ENCODE measurements at regions not wholly inside any gene's neighbourhood (a gene's known extent, or its start where the extent isn't known, plus 50 kb on each side); places are given as distances from the start of the nearest gene placed in this dataset.

GRCh38 chr4:136769717-136770116, 762.6 kb downstream of the PCDH18 start:
- no peaks in the 10 kb centered on the region for H3K27me3 Mint-ChIP-seq

GRCh38 chr4:136768925-136769275, 763.4 kb downstream of the PCDH18 start:
- no peak overlapping the region for H3K27ac Mint-ChIP-seq
- H3K4me1 Mint-ChIP-seq = peaks cover 0 to 4% (median 0%) of the 10 kb centered on the region in 4 donors
- ATAC-seq (ENCODE audit: low read depth in 2 of 2) (no peak), DNase-seq (no peak)
- Histone ChIP-seq H3K4me3 (ENCODE audit: low read depth, low read length) (no peak overlapping the region), H3K27me3 (ENCODE audit: control insufficient read depth, insufficient read depth, low read length) (no peaks in the 10 kb centered on the region), H3K9me3 (ENCODE audit: control insufficient read depth in 2 of 2, low read length in 2 of 2) (peaks cover 0 to 3% of the 10 kb centered on the region in 2 experiments), H3K36me3 (ENCODE audit: control insufficient read depth, insufficient read depth, low read length) (no peaks in the 10 kb centered on the region), H3K27ac (ENCODE audit: insufficient read depth, low read length, poor library complexity, severe bottlenecking) (no peak overlapping the region), H3K4me1 (ENCODE audit: control insufficient read depth, insufficient read depth, low read length, poor library complexity, severe bottlenecking) (no peaks in the 10 kb centered on the region)
- no peaks in the 10 kb centered on the region for H3K27me3 Mint-ChIP-seq
- peaks cover 0 to 21% (median 2%) of the 10 kb centered on the region in 7 donors for H3K9me3 Mint-ChIP-seq
- H3K4me3 Mint-ChIP-seq = no peak overlapping the region
- H3K36me3 Mint-ChIP-seq = no peaks in the 10 kb centered on the region

More at GRCh38 chr4:136769717-136770116, 762.6 kb downstream of the PCDH18 start:
- Histone ChIP-seq H3K36me3 (ENCODE audit: control insufficient read depth, insufficient read depth, low read length) (no peaks in the 10 kb centered on the region), H3K27me3 (ENCODE audit: control insufficient read depth, insufficient read depth, low read length) (no peaks in the 10 kb centered on the region), H3K27ac (ENCODE audit: insufficient read depth, low read length, poor library complexity, severe bottlenecking) (no peak overlapping the region), H3K4me1 (ENCODE audit: control insufficient read depth, insufficient read depth, low read length, poor library complexity, severe bottlenecking) (no peaks in the 10 kb centered on the region), H3K4me3 (ENCODE audit: low read depth, low read length) (no peak overlapping the region), H3K9me3 (ENCODE audit: control insufficient read depth in 2 of 2, low read length in 2 of 2) (peaks cover 0 to 3% of the 10 kb centered on the region in 2 experiments)
- Mint-ChIP-seq H3K4me1 (peaks cover 0 to 4% (median 0%) of the 10 kb centered on the region in 4 donors), H3K36me3 (no peaks in the 10 kb centered on the region), H3K4me3 (no peak overlapping the region), H3K27ac (no peak overlapping the region), H3K9me3 (peaks cover 0 to 17% (median 3%) of the 10 kb centered on the region in 7 donors)
- DNase-seq = no peak
- no peak for ATAC-seq (ENCODE audit: low read depth in 2 of 2)

- peaks cover 0 to 4% (median 0%) of the 10 kb centered on the region in 4 donors for H3K4me1 Mint-ChIP-seq
- no peaks in the 10 kb centered on the region for H3K36me3 Mint-ChIP-seq
- Histone ChIP-seq H3K27ac (ENCODE audit: insufficient read depth, low read length, poor library complexity, severe bottlenecking) (no peak overlapping the region), H3K4me3 (ENCODE audit: low read depth, low read length) (no peak overlapping the region), H3K9me3 (ENCODE audit: control insufficient read depth in 2 of 2, low read length in 2 of 2) (peaks cover 0 to 3% of the 10 kb centered on the region in 2 experiments), H3K36me3 (ENCODE audit: control insufficient read depth, insufficient read depth, low read length) (no peaks in the 10 kb centered on the region), H3K4me1 (ENCODE audit: control insufficient read depth, insufficient read depth, low read length, poor library complexity, severe bottlenecking) (no peaks in the 10 kb centered on the region), H3K27me3 (ENCODE audit: control insufficient read depth, insufficient read depth, low read length) (no peaks in the 10 kb centered on the region)
- no peaks in the 10 kb centered on the region for H3K27me3 Mint-ChIP-seq
- ATAC-seq (ENCODE audit: low read depth in 2 of 2) (no peak), DNase-seq (no peak)
- H3K4me3 Mint-ChIP-seq = no peak overlapping the region
- no peak overlapping the region for H3K27ac Mint-ChIP-seq
- H3K9me3 Mint-ChIP-seq = peaks cover 0 to 22% (median 2%) of the 10 kb centered on the region in 7 donors
Observed at GRCh38 chr4:136768213-136768924, 763.9 kb downstream of the PCDH18 start.

GRCh38 chr4:136763919-136764318, 768.4 kb downstream of the PCDH18 start:
- Mint-ChIP-seq H3K4me1 (peaks cover 0 to 4% (median 0%) of the 10 kb centered on the region in 4 donors), H3K27ac (no peak overlapping the region)
- no peaks in the 10 kb centered on the region for H3K36me3 ChIP-seq (ENCODE audit: control insufficient read depth, insufficient read depth, low read length)

GRCh38 chr4:136755531-136755916, 776.8 kb downstream of the PCDH18 start:
- Mint-ChIP-seq H3K4me3 (no peak overlapping the region), H3K9me3 (peaks cover 0 to 7% (median 2%) of the 10 kb centered on the region in 7 donors), H3K27me3 (no peaks in the 10 kb centered on the region), H3K27ac (no peak overlapping the region), H3K36me3 (no peaks in the 10 kb centered on the region), H3K4me1 (no peaks in the 10 kb centered on the region)
- Histone ChIP-seq H3K27me3 (ENCODE audit: control insufficient read depth, insufficient read depth, low read length) (no peaks in the 10 kb centered on the region), H3K4me3 (ENCODE audit: low read depth, low read length) (no peak overlapping the region), H3K27ac (ENCODE audit: insufficient read depth, low read length, poor library complexity, severe bottlenecking) (no peak overlapping the region), H3K4me1 (ENCODE audit: control insufficient read depth, insufficient read depth, low read length, poor library complexity, severe bottlenecking) (no peaks in the 10 kb centered on the region), H3K9me3 (ENCODE audit: control insufficient read depth in 2 of 2, low read length in 2 of 2) (no peaks in the 10 kb centered on the region), H3K36me3 (ENCODE audit: control insufficient read depth, insufficient read depth, low read length) (no peaks in the 10 kb centered on the region)
- ATAC-seq (ENCODE audit: low read depth in 2 of 2) = no peak
- DNase-seq = no peak

More at GRCh38 chr4:136763919-136764318, 768.4 kb downstream of the PCDH18 start:
- Histone ChIP-seq H3K27ac (ENCODE audit: insufficient read depth, low read length, poor library complexity, severe bottlenecking) (no peak overlapping the region), H3K27me3 (ENCODE audit: control insufficient read depth, insufficient read depth, low read length) (no peaks in the 10 kb centered on the region), H3K9me3 (ENCODE audit: control insufficient read depth in 2 of 2, low read length in 2 of 2) (peaks cover 0 to 3% of the 10 kb centered on the region in 2 experiments), H3K4me3 (ENCODE audit: low read depth, low read length) (no peak overlapping the region), H3K4me1 (ENCODE audit: control insufficient read depth, insufficient read depth, low read length, poor library complexity, severe bottlenecking) (no peaks in the 10 kb centered on the region)
- Mint-ChIP-seq H3K9me3 (peaks cover 1 to 27% (median 3%) of the 10 kb centered on the region in 7 donors), H3K27me3 (no peaks in the 10 kb centered on the region), H3K4me3 (no peak overlapping the region), H3K36me3 (no peaks in the 10 kb centered on the region)
- DNase-seq (no peak), ATAC-seq (ENCODE audit: low read depth in 2 of 2) (no peak)

- H3K27ac ChIP-seq (ENCODE audit: insufficient read depth, low read length, poor library complexity, severe bottlenecking) = no peak overlapping the region
- no peak for DNase-seq
- H3K4me1 ChIP-seq (ENCODE audit: control insufficient read depth, insufficient read depth, low read length, poor library complexity, severe bottlenecking) = no peaks in the 10 kb centered on the region
- ATAC-seq (ENCODE audit: low read depth in 2 of 2) = no peak
- H3K9me3 ChIP-seq (ENCODE audit: control insufficient read depth in 2 of 2, low read length in 2 of 2) = no peaks in the 10 kb centered on the region
- Mint-ChIP-seq H3K9me3 (peaks cover 0 to 9% (median under 1%) of the 10 kb centered on the region in 7 donors), H3K27ac (no peak overlapping the region), H3K27me3 (no peaks in the 10 kb centered on the region), H3K4me1 (no peaks in the 10 kb centered on the region), H3K4me3 (no peak overlapping the region), H3K36me3 (no peaks in the 10 kb centered on the region)
- H3K4me3 ChIP-seq (ENCODE audit: low read depth, low read length) = no peak overlapping the region
- H3K36me3 ChIP-seq (ENCODE audit: control insufficient read depth, insufficient read depth, low read length) = no peaks in the 10 kb centered on the region
- H3K27me3 ChIP-seq (ENCODE audit: control insufficient read depth, insufficient read depth, low read length) = no peaks in the 10 kb centered on the region
Observed at GRCh38 chr4:136754810-136755530, 777.3 kb downstream of the PCDH18 start.

GRCh38 chr4:136751556-136751955, 780.7 kb downstream of the PCDH18 start:
- Mint-ChIP-seq H3K4me3 (no peak overlapping the region), H3K27me3 (no peaks in the 10 kb centered on the region), H3K4me1 (no peaks in the 10 kb centered on the region), H3K36me3 (no peaks in the 10 kb centered on the region), H3K27ac (no peak overlapping the region), H3K9me3 (peaks cover 0 to 13% (median 5%) of the 10 kb centered on the region in 7 donors)
- ATAC-seq (ENCODE audit: low read depth in 2 of 2) (no peak), DNase-seq (no peak)
- Histone ChIP-seq H3K4me1 (ENCODE audit: control insufficient read depth, insufficient read depth, low read length, poor library complexity, severe bottlenecking) (no peaks in the 10 kb centered on the region), H3K27ac (ENCODE audit: insufficient read depth, low read length, poor library complexity, severe bottlenecking) (no peak overlapping the region), H3K36me3 (ENCODE audit: control insufficient read depth, insufficient read depth, low read length) (no peaks in the 10 kb centered on the region), H3K9me3 (ENCODE audit: control insufficient read depth in 2 of 2, low read length in 2 of 2) (no peaks in the 10 kb centered on the region), H3K27me3 (ENCODE audit: control insufficient read depth, insufficient read depth, low read length) (no peaks in the 10 kb centered on the region), H3K4me3 (ENCODE audit: low read depth, low read length) (no peak overlapping the region)

Measured in CD4-positive, CD25-positive, alpha-beta regulatory T cell (primary cell).